Dendritic cell treated with granulocyte-macrophage colony-stimulating factor and Interleukin-4, amounts not matched to agents 40 ng/mL and 50 ng/mL, for 4 days (primary cell): ENCODE measurements at regions not wholly inside any gene's neighbourhood (a gene's known extent, or its start where the extent isn't known, plus 50 kb on each side); places are given as distances from the start of the nearest gene placed in this dataset.
"Not testable (repeated sequence)": the region's sequence is repeated elsewhere in the genome, so short reads cannot be mapped to it uniquely, and the experiment has no call there.

Source experiments
- H3K27ac Mint-ChIP-seq: one replicate; pipeline ENCODE4 v1.8.0; 2022; ENCODE audit warnings: mild to moderate bottlenecking, mixed read lengths
- H3K27me3 Mint-ChIP-seq: one replicate; pipeline ENCODE4 v1.8.0; 2022; ENCODE audit warnings: mild to moderate bottlenecking, mixed read lengths
- H3K36me3 Mint-ChIP-seq: one replicate; pipeline ENCODE4 v1.8.0; 2022; ENCODE audit warnings: low read depth, mixed read lengths
- H3K4me1 Mint-ChIP-seq: one replicate; pipeline ENCODE4 v1.8.0; 2022; ENCODE audit warnings: low read depth, mixed read lengths
- H3K4me3 Mint-ChIP-seq: one replicate; pipeline ENCODE4 v1.8.0; 2022; ENCODE audit warnings: mild to moderate bottlenecking, moderate library complexity, mixed read lengths
- H3K9me3 Mint-ChIP-seq: one replicate; pipeline ENCODE4 v1.8.0; 2022; ENCODE audit warnings: mixed read lengths
- intact Hi-C: fragments of 100-400 bp; cut with micrococcal nuclease; formaldehyde crosslinking; loops from one replicate; pipeline ENCODE4 v1.15.0; 2022

DNA sequence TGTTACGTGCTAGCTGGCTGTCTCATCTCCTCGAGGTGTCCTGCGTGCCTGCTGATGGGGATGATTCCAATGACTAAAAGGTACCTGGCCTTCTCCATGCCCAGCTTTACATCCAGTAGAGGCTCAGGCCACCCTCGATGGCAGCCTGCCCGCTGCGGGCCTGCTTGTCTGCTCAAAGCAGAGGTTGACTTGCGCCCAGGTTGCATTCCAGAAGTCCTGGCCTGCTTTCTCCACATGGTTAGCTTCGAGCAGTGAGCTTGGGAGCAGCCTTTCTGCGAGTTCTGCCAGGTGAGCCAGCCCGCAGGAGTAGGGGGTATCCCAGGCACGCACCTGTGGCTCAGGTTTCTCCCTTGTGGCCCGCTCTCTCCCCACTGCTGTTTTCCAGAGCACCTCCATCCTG lies 175.0 kb upstream of the PLGLB2 start:
- H3K36me3 Mint-ChIP-seq, intact Hi-C loops, H3K27me3 Mint-ChIP-seq, H3K4me3 Mint-ChIP-seq, H3K27ac Mint-ChIP-seq, H3K9me3 Mint-ChIP-seq: not testable (repeated sequence)
- H3K4me1 Mint-ChIP-seq: peaks cover 18% of the 10 kb centered on the region

GRCh38 chr2:87573386-87574192 lies 174.3 kb upstream of the PLGLB2 start:
- H3K27ac Mint-ChIP-seq, H3K27me3 Mint-ChIP-seq, intact Hi-C loops, H3K36me3 Mint-ChIP-seq, H3K9me3 Mint-ChIP-seq, H3K4me3 Mint-ChIP-seq: not testable (repeated sequence)
- peaks cover 14% of the 10 kb centered on the region for H3K4me1 Mint-ChIP-seq

GRCh38 chr2:87574193-87575119 lies 173.4 kb upstream of the PLGLB2 start:
- peaks cover 14% of the 10 kb centered on the region for H3K4me1 Mint-ChIP-seq
- H3K4me3 Mint-ChIP-seq, H3K27me3 Mint-ChIP-seq, H3K27ac Mint-ChIP-seq, H3K9me3 Mint-ChIP-seq, H3K36me3 Mint-ChIP-seq, intact Hi-C loops: not testable (repeated sequence)

DNA sequence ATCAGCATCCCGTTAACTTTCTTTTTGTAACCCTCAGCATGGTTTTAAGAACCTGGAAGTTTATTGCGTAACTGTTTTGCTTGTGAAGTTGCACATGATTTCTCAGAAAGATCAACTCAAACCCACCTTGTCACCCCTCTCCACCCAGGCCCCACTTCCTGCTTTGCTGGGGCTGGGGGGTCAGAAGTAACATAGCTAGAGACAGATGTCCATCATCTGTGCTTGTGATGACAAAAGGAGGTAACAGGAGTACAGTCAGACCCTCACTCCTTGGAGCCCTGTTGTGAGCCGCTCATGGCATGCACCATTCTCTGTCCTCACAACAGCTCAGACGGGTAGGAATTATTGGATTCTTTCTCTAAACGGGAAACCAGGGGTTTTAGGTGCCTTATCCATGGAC lies 172.7 kb upstream of the PLGLB2 start:
- H3K4me3 Mint-ChIP-seq, H3K9me3 Mint-ChIP-seq, intact Hi-C loops, H3K27ac Mint-ChIP-seq, H3K27me3 Mint-ChIP-seq, H3K36me3 Mint-ChIP-seq: not testable (repeated sequence)
- peaks cover 14% of the 10 kb centered on the region for H3K4me1 Mint-ChIP-seq

DNA sequence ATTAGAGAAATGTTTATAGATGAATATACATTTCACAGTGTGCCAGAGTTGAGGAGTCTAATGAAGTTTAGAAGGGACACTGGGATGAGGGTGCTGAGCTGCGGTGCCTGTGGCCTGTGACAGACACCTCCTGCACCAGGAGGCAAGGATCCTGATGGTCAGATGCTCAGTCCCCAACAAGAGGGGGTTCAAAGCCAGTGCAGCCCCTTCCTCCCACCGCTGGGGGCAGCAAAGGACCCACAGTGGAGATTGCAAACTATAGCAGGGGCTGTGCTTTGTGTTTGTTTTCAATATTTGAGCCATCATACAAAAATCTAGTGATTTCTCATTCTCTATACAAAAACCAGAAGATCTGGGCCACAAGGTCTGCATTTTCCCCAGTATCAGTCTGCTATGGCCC lies 170.5 kb upstream of the PLGLB2 start:
- H3K4me1 Mint-ChIP-seq: peaks cover 14% of the 10 kb centered on the region
- intact Hi-C loops, H3K27ac Mint-ChIP-seq, H3K9me3 Mint-ChIP-seq, H3K4me3 Mint-ChIP-seq, H3K27me3 Mint-ChIP-seq, H3K36me3 Mint-ChIP-seq: not testable (repeated sequence)

DNA sequence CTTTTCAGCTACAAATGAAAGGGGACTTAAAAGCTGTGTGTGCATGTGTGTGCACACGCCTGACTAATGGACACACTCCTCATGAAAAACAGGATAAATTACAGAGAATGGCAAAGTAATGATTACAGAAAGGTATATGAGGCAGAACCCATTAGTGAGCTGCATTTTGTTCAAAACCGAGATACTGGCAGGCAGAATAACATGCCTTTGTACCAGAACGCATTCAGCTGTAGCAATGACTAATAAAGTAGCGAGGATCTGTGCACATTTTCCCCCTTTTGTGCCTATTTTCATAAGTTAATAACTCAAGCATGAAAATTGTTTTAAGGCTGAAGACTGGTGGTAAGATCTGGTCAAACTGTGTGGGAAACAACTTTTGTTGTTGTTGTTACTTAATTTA lies 165.7 kb upstream of the PLGLB2 start:
- H3K4me3 Mint-ChIP-seq, H3K4me1 Mint-ChIP-seq, H3K36me3 Mint-ChIP-seq, H3K27me3 Mint-ChIP-seq, intact Hi-C loops, H3K9me3 Mint-ChIP-seq, H3K27ac Mint-ChIP-seq: not testable (repeated sequence)

- H3K4me1 Mint-ChIP-seq, intact Hi-C loops, H3K27ac Mint-ChIP-seq, H3K36me3 Mint-ChIP-seq, H3K9me3 Mint-ChIP-seq, H3K27me3 Mint-ChIP-seq, H3K4me3 Mint-ChIP-seq: not testable (repeated sequence)
These were observed 165.3 kb upstream of the PLGLB2 start for GRCh38 chr2:87582579-87582978.

GRCh38 chr2:87583370-87583769 lies 164.5 kb upstream of the PLGLB2 start:
- H3K27me3 Mint-ChIP-seq, H3K9me3 Mint-ChIP-seq, H3K4me1 Mint-ChIP-seq, H3K27ac Mint-ChIP-seq, H3K36me3 Mint-ChIP-seq, H3K4me3 Mint-ChIP-seq, intact Hi-C loops: not testable (repeated sequence)

DNA sequence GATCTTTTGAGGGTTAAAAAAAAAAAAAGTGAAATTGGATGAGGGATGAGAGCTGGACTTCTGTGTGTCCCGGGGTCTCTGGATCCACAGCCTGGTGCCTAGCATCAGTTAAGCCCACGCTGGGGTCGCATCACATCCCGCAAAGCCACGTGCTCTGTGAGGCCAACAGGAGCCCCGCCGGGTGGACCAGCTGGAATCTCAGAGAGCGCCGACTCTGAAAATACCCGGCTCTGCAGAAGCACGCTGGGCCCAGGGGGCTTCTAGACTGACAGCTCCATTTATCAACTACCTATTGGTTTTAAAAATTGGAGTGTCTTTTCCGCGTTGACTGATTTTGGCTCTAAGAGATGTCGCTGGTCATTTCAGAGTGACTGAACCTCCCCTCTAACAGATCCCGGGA lies 164.1 kb upstream of the PLGLB2 start:
- H3K27ac Mint-ChIP-seq, intact Hi-C loops, H3K27me3 Mint-ChIP-seq, H3K36me3 Mint-ChIP-seq, H3K4me1 Mint-ChIP-seq, H3K4me3 Mint-ChIP-seq, H3K9me3 Mint-ChIP-seq: not testable (repeated sequence)

DNA sequence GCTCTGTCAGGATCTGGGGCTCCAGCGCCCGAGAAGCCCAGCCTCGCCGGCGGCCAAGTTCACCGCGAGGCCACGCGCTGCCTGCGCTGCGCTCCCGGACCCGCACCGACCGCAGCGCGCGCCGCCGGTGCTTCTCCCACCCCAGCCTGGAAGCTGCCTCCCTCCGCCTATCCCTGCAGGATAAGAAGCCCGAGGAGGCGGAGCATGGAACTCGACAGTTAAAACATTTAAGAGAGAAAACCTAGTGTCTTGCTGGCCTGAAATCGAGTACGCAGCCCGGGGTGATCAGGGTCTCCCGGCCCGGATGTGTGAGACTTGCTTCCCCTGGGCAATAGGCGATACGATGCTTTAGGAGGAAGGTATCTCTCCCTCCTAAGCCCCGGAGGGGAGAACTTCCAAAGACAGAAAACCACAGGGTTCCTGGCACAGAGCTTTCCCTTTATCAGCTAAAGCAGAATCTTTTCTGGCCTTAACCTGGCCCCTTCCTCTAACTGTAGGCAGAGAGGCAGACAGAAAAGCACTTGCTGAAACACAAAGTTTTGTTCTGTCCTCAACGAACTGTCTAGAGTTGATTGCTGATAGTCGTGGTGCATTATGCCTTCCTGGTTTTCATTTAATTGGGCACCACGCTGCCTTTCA lies 163.5 kb upstream of the PLGLB2 start:
- H3K36me3 Mint-ChIP-seq, H3K4me1 Mint-ChIP-seq, H3K27me3 Mint-ChIP-seq, H3K27ac Mint-ChIP-seq, H3K9me3 Mint-ChIP-seq, intact Hi-C loops: not testable (repeated sequence)
- peak overlapping the region; percentile 53 for H3K4me3 Mint-ChIP-seq

- H3K27ac Mint-ChIP-seq, H3K4me1 Mint-ChIP-seq, H3K9me3 Mint-ChIP-seq, H3K27me3 Mint-ChIP-seq, H3K36me3 Mint-ChIP-seq, H3K4me3 Mint-ChIP-seq, intact Hi-C loops: not testable (repeated sequence)
These were observed 160.0 kb upstream of the PLGLB2 start for GRCh38 chr2:87587934-87588333.

DNA sequence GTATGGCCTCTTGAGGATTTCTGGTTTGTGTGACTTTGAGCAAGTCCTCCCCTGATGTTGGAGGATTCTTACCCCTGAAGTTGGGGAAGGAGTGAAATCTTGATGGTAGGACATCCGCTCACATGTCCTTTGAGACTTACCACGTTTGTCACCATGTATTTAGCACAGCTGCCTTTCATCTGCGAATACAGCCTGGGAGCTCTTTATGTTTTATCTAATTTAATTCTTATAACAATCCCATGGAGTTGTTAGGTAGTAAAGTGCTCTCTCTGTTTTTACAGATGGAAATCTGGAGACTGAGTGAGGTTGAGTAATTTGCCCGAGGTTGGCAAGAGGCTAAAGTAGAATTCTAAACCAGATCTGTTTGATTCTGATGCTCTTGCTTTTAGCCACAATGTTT lies 154.9 kb upstream of the PLGLB2 start:
- H3K9me3 Mint-ChIP-seq, intact Hi-C loops, H3K27ac Mint-ChIP-seq, H3K4me1 Mint-ChIP-seq, H3K36me3 Mint-ChIP-seq, H3K27me3 Mint-ChIP-seq, H3K4me3 Mint-ChIP-seq: not testable (repeated sequence)

GRCh38 chr2:87593784-87594610 lies 153.9 kb upstream of the PLGLB2 start:
- H3K4me3 Mint-ChIP-seq, H3K27ac Mint-ChIP-seq, H3K4me1 Mint-ChIP-seq, H3K9me3 Mint-ChIP-seq, H3K36me3 Mint-ChIP-seq, intact Hi-C loops, H3K27me3 Mint-ChIP-seq: not testable (repeated sequence)

GRCh38 chr2:87594611-87594992 lies 153.3 kb upstream of the PLGLB2 start:
- H3K27me3 Mint-ChIP-seq, H3K4me1 Mint-ChIP-seq, intact Hi-C loops, H3K9me3 Mint-ChIP-seq, H3K36me3 Mint-ChIP-seq, H3K4me3 Mint-ChIP-seq, H3K27ac Mint-ChIP-seq: not testable (repeated sequence)
